SK-N-SH (cell line): ENCODE measurements at regions not wholly inside any gene's neighbourhood (a gene's known extent, or its start where the extent isn't known, plus 50 kb on each side); places are given as distances from the start of the nearest gene placed in this dataset.

Experiments
- CTCF ChIA-PET: fragments of 300-600, 350-600 bp; formaldehyde crosslinking; extraction: SDS; loops from one replicate; lab custom pipeline; 2021; lab: Yijun Ruan, JAX
- POLR2A ChIA-PET: fragments of 350-600 bp; sonication (Branson Sonifier 250); formaldehyde crosslinking; extraction: SDS; loops from one replicate; lab custom pipeline; 2020; ENCODE audit warnings: antibody characterized with exemption, inconsistent platforms; lab: Yijun Ruan, JAX
- DNase-seq: peaks from one replicate; pipeline ENCODE4 v3.0.0; 2012
- H2AFZ ChIP-seq: fragments of 200-600 bp; sonication (generic); 2 replicates; pipeline ENCODE4 v1.8.1; 2016; ENCODE audit warnings: antibody characterized with exemption, mild to moderate bottlenecking, low read depth
- H3F3A ChIP-seq: fragments of 200-600 bp; sonication (generic); replicated peaks from 2 replicates; pipeline ENCODE3; 2016; ENCODE audit warnings: antibody characterized with exemption, mild to moderate bottlenecking; ENCODE audit not compliant: insufficient read depth
- H3K27ac ChIP-seq, 2 experiments: fragments of 200-500 bp in 1 of 2; fragments of 200-600 bp in 1 of 2; sonication (Bioruptor generic) in 1 of 2; sonication (generic), shearing (Covaris generic) in 1 of 2; 2 replicates each; pipeline versions ENCODE4 v1.5.1 to v1.6.1; 2014 to 2016; ENCODE audit warnings: low read depth in 2 of 2, inconsistent platforms in 1 of 2, low read length in 1 of 2, mild to moderate bottlenecking in 1 of 2, mixed read lengths in 1 of 2
- H3K27me3 ChIP-seq: fragments of 200-600 bp; sonication (generic), shearing (Covaris generic); 2 replicates; pipeline ENCODE4 v1.6.1; 2016; ENCODE audit warnings: mixed run types; ENCODE audit not compliant: insufficient read depth
- H3K36me3 ChIP-seq, 2 experiments: fragments of 200-500 bp in 1 of 2; fragments of 200-600 bp in 1 of 2; sonication (Bioruptor generic) in 1 of 2; sonication (generic) in 1 of 2; replicated peaks in 1 of 2; 2 replicates each; pipeline versions ENCODE3 to v1.5.1; 2014 to 2016; ENCODE audit warnings: low read length in 1 of 2, mild to moderate bottlenecking in 1 of 2; ENCODE audit not compliant: insufficient read depth in 2 of 2, control insufficient read depth in 1 of 2
- H3K4me1 ChIP-seq, 2 experiments: fragments of 200-500 bp in 1 of 2; fragments of 200-600 bp in 1 of 2; sonication (Bioruptor generic) in 1 of 2; sonication (generic), shearing (Covaris generic) in 1 of 2; 2 replicates each; pipeline versions ENCODE4 v1.5.1 to v1.6.1; 2014 to 2016; ENCODE audit warnings: low read depth in 1 of 2, low read length in 1 of 2, mixed run types in 1 of 2; ENCODE audit not compliant: insufficient read depth in 2 of 2, control insufficient read depth in 1 of 2
- H3K4me2 ChIP-seq: fragments of 200-600 bp; sonication (generic), shearing (Covaris generic); 2 replicates; pipeline ENCODE4 v1.6.1; 2017; ENCODE audit warnings: mixed run types
- H3K4me3 ChIP-seq, 2 experiments: fragments of 200-500 bp in 1 of 2; fragments of 200-600 bp in 1 of 2; sonication (Bioruptor generic) in 1 of 2; sonication (generic), shearing (Covaris generic) in 1 of 2; 2 replicates each; pipeline versions ENCODE4 v1.5.1 to v1.8.1; 2014 to 2016; ENCODE audit warnings: low read depth in 2 of 2, inconsistent platforms in 1 of 2, low read length in 1 of 2, mild to moderate bottlenecking in 1 of 2, mixed read lengths in 1 of 2, moderate library complexity in 1 of 2
- H3K79me2 ChIP-seq: fragments of 200-600 bp; sonication (generic); 2 replicates; pipeline ENCODE4 v1.8.1; 2017; ENCODE audit warnings: mild to moderate bottlenecking; ENCODE audit not compliant: insufficient read depth
- H3K9ac ChIP-seq: fragments of 200-600 bp; sonication (generic); 2 replicates; pipeline ENCODE4 v1.6.1; 2017; ENCODE audit warnings: mixed run types
- H3K9me2 ChIP-seq: fragments of 200-600 bp; sonication (generic); 2 replicates; pipeline ENCODE4 v1.6.1; 2017; ENCODE audit warnings: mixed run types
- H3K9me3 ChIP-seq: fragments of 200-600 bp; sonication (generic); 2 replicates; pipeline ENCODE4 v1.6.1; 2017; ENCODE audit warnings: mixed run types, mild to moderate bottlenecking, moderate library complexity
- H4K20me1 ChIP-seq: fragments of 200-600 bp; sonication (generic); 2 replicates; pipeline ENCODE4 v1.6.1; 2017; ENCODE audit warnings: mild to moderate bottlenecking, mixed run types; ENCODE audit not compliant: insufficient read depth
- CTCF ChIP-seq: fragments of 200-600 bp; sonication (generic); IDR thresholded peaks from 2 replicates; pipeline ENCODE4 v1.6.1; 2017; ENCODE audit warnings: antibody characterized with exemption, mild to moderate bottlenecking, moderate library complexity
- ELF1 ChIP-seq: IDR thresholded peaks from 2 replicates; pipeline ENCODE4 v1.4.0; 2012
- EP300 ChIP-seq, 2 experiments: IDR thresholded peaks; 2 replicates each; pipeline versions ENCODE4 v1.4.0 to v1.6.1; 2012; ENCODE audit warnings: borderline replicate concordance in 1 of 2, low read depth in 1 of 2, low read length in 1 of 2
- FOSL2 ChIP-seq: IDR thresholded peaks from 2 replicates; pipeline ENCODE4 v1.4.0; 2012; ENCODE audit warnings: low read depth, mild to moderate bottlenecking, moderate library complexity, borderline replicate concordance
- FOXJ3 ChIP-seq: sonication (generic); formaldehyde crosslinking; IDR thresholded peaks from 2 replicates; pipeline ENCODE4 v1.5.1; 2020; ENCODE audit warnings: mild to moderate bottlenecking, missing genetic modification reagents
- IRF3 ChIP-seq: fragments of 150-350 bp; IDR thresholded peaks from 2 replicates; pipeline ENCODE4 v1.6.1; 2016; ENCODE audit warnings: mild to moderate bottlenecking, low read depth, low read length
- JUND ChIP-seq: IDR thresholded peaks from 2 replicates; pipeline ENCODE4 v1.4.0; 2012
- MAX ChIP-seq: IDR thresholded peaks from 2 replicates; pipeline ENCODE4 v1.4.0; 2012; ENCODE audit warnings: low read depth
- NFIC ChIP-seq: IDR thresholded peaks from 2 replicates; pipeline ENCODE4 v1.4.0; 2012; ENCODE audit warnings: borderline replicate concordance
- NRF1 ChIP-seq: IDR thresholded peaks from 2 replicates; pipeline ENCODE4 v1.6.1; 2012; ENCODE audit warnings: low read depth, mild to moderate bottlenecking, low read length
- POLR2AphosphoS5 ChIP-seq: IDR thresholded peaks from 2 replicates; pipeline ENCODE4 v1.6.1; 2012; ENCODE audit warnings: low read depth, low read length
- RAD21 ChIP-seq: IDR thresholded peaks from 2 replicates; pipeline ENCODE4 v1.6.1; 2012; ENCODE audit warnings: mild to moderate bottlenecking, low read length
- RCOR1 ChIP-seq: fragments of 150-350 bp; IDR thresholded peaks from 2 replicates; pipeline ENCODE4 v1.6.1; 2017; ENCODE audit warnings: antibody characterized with exemption, low read length
- REST ChIP-seq: IDR thresholded peaks from 2 replicates; pipeline ENCODE4 v1.6.1; 2012; ENCODE audit warnings: mild to moderate bottlenecking, low read depth, low read length, moderate library complexity
- RXRA ChIP-seq: IDR thresholded peaks from 2 replicates; pipeline ENCODE4 v1.4.0; 2012; ENCODE audit warnings: low read depth, mild to moderate bottlenecking, borderline replicate concordance
- TCF12 ChIP-seq: IDR thresholded peaks from 2 replicates; pipeline ENCODE4 v1.4.0; 2012
- TEAD4 ChIP-seq: IDR thresholded peaks from 2 replicates; pipeline ENCODE4 v1.4.0; 2012; ENCODE audit warnings: mild to moderate bottlenecking, borderline replicate concordance; ENCODE audit not compliant: insufficient read depth
- WGBS: methylation state at CpG from one replicate; pipeline ENCODE4 v1.1.6; 2017; ENCODE audit warnings: low lambda C conversion rate; 5-methylcytosine and 5-hydroxymethylcytosine counted together

GRCh38 chr14:103232031-103232808 is 101.8 kb upstream of the EIF5 start:
- H3K27ac ChIP-seq, result no peak overlapping the region
- no peaks in the 10 kb centered on the region for H3K9me2 ChIP-seq
- peak; percentile 43 for DNase-seq
- no peak overlapping the region for H2AFZ ChIP-seq
- H3K4me3 ChIP-seq, result no peak overlapping the region
- H3K4me2 ChIP-seq, result no peak overlapping the region
- H3F3A ChIP-seq, result no peaks in the 10 kb centered on the region
- H3K9me3 ChIP-seq, result no peaks in the 10 kb centered on the region
- no peaks in the 10 kb centered on the region for H3K27me3 ChIP-seq
- peaks cover 0 to 6% of the 10 kb centered on the region in 2 experiments; a peak in 1 of 4 replicates for H3K4me1 ChIP-seq
- H4K20me1 ChIP-seq, result no peaks in the 10 kb centered on the region
- no peak for TF ChIP-seq NRF1
- no peak for TF ChIP-seq IRF3
- TF ChIP-seq RAD21, result no peak
- no peak for TF ChIP-seq POLR2AphosphoS5
- no peak for TF ChIP-seq CTCF
- no peak for TF ChIP-seq FOXJ3
- TF ChIP-seq RCOR1, result no peak
- no peak for TF ChIP-seq REST
- no peak for TF ChIP-seq RXRA
- no peak for TF ChIP-seq MAX
- TF ChIP-seq EP300 (IDR thresholded peaks at IDR 0.05; ENCODE audit: borderline replicate concordance in 1 of 2, low read depth in 1 of 2, low read length in 1 of 2), result no peak
- no peak for TF ChIP-seq FOSL2
- TF ChIP-seq ELF1, result no peak
- TF ChIP-seq TCF12, result no peak
- TF ChIP-seq NFIC, result no peak
- no peak for TF ChIP-seq JUND
- no peak for TF ChIP-seq TEAD4
- POLR2A ChIA-PET, result interaction anchor here (0.6 kb wide), 1 partner anchor 177 kb away, joined by 7 read pairs; no protein-coding TSS in a partner anchor
- H3K79me2 ChIP-seq, result no peaks in the 10 kb centered on the region
- CTCF ChIA-PET, result interaction anchor here (1.3 to 1.4 kb wide), 2 partner anchors 15 to 59 kb away, joined by 3 to 4 read pairs; no protein-coding TSS in a partner anchor
- 83% methylated on average over 1 of the region's 13 CpGs for WGBS
- no peak overlapping the region for H3K9ac ChIP-seq
- no peaks in the 10 kb centered on the region for H3K36me3 ChIP-seq
